NOMO-1 (cell line): ENCODE measurements at regions not wholly inside any gene's neighbourhood (a gene's known extent, or its start where the extent isn't known, plus 50 kb on each side); places are given as distances from the start of the nearest gene placed in this dataset.

Experiments used
- DNase-seq, 2 experiments: peaks; one replicate each; lab custom pipeline; 2025; ENCODE audit not compliant: unreplicated experiment in 2 of 2; lab: John Stamatoyannopoulos, UW

GRCh38 chr15:93233710-93234109 is 144.7 kb upstream of the RGMA start:
- DNase-seq: no peak

- DNase-seq: no peak
Measured at GRCh38 chr15:93232845-93233244, 143.8 kb upstream of the RGMA start.

DNA sequence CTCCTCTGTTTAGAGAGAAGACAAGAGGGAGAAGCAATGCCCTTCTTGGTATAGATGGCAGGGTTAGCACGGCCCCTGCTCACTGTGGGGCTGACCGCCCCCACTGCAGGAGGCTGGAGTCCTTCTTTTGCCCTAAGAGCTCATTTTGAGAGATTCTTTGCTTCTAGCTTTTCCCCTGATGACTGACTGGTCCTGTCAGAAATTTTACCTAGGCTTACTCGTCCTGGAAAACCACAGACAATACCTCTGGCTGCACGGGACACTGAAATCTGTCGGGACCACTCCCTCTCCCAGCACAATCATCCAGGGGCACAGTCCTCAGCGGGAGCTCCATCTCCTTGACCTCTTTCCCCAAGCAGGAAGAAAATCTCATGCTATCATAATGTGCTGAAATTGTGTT is 143.0 kb upstream of the RGMA start:
- no peak for DNase-seq

GRCh38 chr15:93231261-93231925 is 142.4 kb upstream of the RGMA start:
- no peak for DNase-seq

GRCh38 chr15:93228546-93228945 is 139.5 kb upstream of the RGMA start:
- DNase-seq: no peak

DNA sequence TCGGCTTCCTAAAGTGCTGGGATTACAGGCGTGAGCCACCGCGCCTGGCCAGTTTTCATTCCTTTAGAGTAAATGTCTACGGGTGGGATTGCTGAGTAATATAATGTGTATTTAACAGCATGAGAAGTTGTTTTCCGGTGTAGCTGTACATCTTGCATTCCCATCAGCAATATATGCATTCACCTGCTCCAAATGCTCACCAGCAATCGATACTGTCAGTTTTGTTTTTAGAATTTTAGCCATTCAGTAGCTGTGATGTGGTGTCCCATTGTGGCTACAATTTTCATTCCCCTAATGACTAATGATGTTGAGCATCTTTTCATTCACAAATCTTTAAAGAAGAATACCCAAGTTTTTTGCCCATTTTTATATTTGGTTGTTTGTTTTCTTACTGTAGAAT is 134.8 kb upstream of the RGMA start:
- no peak for DNase-seq

DNA sequence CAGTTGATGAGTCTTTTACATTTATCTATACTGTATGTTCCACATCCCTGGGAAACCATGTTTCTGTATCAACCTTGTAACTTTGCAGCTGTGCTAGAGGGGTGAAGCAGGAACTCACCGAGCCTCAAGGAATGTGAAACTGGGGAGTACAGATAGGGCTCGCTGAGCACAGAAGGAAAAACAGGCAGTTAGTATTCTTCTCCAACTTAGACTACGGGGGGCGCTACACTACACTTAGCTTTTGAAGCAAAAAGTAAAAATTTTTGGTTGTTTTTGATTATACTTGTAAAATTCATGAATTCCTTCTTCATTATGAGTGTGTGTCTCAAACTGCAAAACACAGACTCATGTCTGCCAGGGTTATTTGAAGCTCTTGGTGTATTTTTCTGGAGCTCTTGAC is 132.7 kb upstream of the RGMA start:
- no peak for DNase-seq

DNA sequence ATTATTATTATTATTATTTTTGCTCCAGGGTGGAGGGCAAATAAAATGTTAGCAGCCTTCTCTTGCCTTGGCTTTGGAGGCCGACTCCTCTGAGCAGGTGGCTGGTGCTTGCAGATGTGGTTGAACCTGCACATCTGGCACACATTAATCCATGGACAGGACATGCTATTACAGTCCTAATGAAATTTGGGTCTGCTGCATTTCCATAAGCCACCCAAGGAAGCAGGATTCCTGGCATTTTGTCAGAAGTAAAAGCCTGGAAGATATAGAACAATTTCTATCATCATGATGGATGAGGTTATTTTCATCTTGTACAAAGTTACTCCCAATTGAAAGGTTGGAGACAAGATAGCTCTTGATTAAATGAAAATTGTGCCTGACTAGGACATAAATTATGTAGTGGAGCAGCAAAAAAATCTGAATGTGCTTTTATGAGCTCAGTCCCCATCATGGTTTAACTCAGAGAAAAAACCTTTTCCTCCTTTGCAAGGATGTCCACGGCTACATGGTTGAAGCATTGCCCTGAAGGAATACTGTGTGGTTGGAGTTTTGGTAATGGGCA is 130.9 kb upstream of the RGMA start:
- no peak for DNase-seq

- no peak for DNase-seq
Measured at GRCh38 chr15:93217343-93217742, 128.3 kb upstream of the RGMA start.

- DNase-seq: no peak
Measured at GRCh38 chr15:93214106-93214505, 125.1 kb upstream of the RGMA start.

- DNase-seq: no peak
Measured at GRCh38 chr15:93213281-93213680, 124.3 kb upstream of the RGMA start.

GRCh38 chr15:93212578-93212977 is 123.6 kb upstream of the RGMA start:
- no peak for DNase-seq

DNA sequence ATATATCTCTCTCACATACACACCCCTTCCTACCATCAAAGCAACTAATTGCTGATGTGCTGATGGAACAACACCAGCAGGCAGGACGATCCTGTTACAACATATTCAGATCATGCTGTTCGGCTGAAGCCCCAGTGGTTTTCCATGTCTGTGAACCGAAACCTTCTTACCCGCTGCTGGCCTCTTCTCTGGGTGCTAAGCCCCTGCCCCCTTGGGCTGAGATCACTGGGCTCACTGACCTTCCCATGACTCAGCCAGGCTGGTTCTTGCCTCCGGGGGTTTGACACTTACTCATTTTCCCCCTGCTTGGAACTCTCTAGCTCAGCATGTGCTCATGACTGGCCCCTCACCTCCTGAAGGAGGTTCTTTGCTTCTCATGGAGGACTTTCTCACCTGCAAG is 122.0 kb upstream of the RGMA start:
- DNase-seq: no peak

GRCh38 chr15:93209690-93210445 is 120.9 kb upstream of the RGMA start:
- DNase-seq: no peak

- no peak for DNase-seq
Measured at GRCh38 chr15:93206893-93207292, 117.9 kb upstream of the RGMA start.

DNA sequence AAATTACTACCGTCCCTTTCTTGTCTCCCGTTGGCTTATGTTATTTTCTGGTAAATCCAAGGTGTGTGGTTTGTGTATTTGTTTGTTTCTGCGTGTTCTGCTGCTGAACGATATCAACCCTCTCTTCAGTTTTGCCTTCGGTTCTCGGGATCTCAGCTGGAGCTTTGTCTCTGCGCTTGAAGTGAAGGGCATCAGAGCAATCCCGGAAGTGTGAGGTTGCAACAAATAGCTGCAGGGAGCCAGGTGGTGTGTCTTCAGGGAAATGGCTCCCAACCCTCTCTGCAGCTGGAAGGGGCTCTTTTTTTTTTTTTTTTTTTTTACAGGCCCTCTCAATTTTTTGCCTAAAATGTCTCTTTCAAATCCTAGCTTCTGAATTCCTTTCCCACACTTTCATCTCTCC is 116.4 kb upstream of the RGMA start:
- DNase-seq: no peak

- DNase-seq: no peak
Measured at GRCh38 chr15:93203036-93203435, 114.0 kb upstream of the RGMA start.

GRCh38 chr15:93202405-93202804 is 113.4 kb upstream of the RGMA start:
- DNase-seq: no peak

GRCh38 chr15:93201940-93202339 is 112.9 kb upstream of the RGMA start:
- DNase-seq: no peak

GRCh38 chr15:93200837-93201226 is 111.8 kb upstream of the RGMA start:
- DNase-seq: no peak

GRCh38 chr15:93200081-93200836 is 111.2 kb upstream of the RGMA start:
- no peak for DNase-seq
